Vagina (tissue), 2 donors: ENCODE measurements at regions not wholly inside any gene's neighbourhood (a gene's known extent, or its start where the extent isn't known, plus 50 kb on each side); places are given as distances from the start of the nearest gene placed in this dataset.

Experiments used
- DNase-seq, 2 donors: peaks; one replicate each; pipeline ENCODE4 v3.0.0-alpha.2; 2017; ENCODE audit errors: extremely low spot score in 2 of 2
- H3K27ac ChIP-seq: fragments of 200-600 bp; sonication (generic); one replicate; pipeline ENCODE4 v1.5.1; 2019
- H3K27me3 ChIP-seq: fragments of 200-600 bp; sonication (generic); one replicate; pipeline ENCODE4 v1.5.1; 2019
- H3K36me3 ChIP-seq, 2 donors: fragments of 200-600 bp; sonication (generic); one replicate each; pipeline ENCODE4 v1.5.1; 2017 to 2019
- H3K4me1 ChIP-seq: fragments of 200-600 bp; sonication (generic); one replicate; pipeline ENCODE4 v1.5.1; 2019
- H3K4me3 ChIP-seq, 2 donors: fragments of 200-600 bp; sonication (generic); 1 replicate in 1 of 2; 2 replicates in 1 of 2; pipeline ENCODE4 v1.5.1; 2016 to 2019
- H3K9me3 ChIP-seq: fragments of 200-600 bp; sonication (generic); one replicate; pipeline ENCODE4 v1.5.1; 2019
- CTCF ChIP-seq, 3 experiments: fragments of 450-650 bp in 2 of 3; fragments of 200-600 bp in 1 of 3; sonication (generic) in 1 of 3; IDR thresholded peaks; one replicate each; pipeline ENCODE4 v1.5.1; 2017 to 2019; ENCODE audit warnings: antibody characterized with exemption in 3 of 3, mild to moderate bottlenecking in 2 of 3, moderate library complexity in 2 of 3
- POLR2A ChIP-seq, 2 donors: fragments of 450-650 bp; IDR thresholded peaks; one replicate each; pipeline ENCODE4 v1.6.1; 2017; ENCODE audit warnings: antibody characterized with exemption in 2 of 2, mild to moderate bottlenecking in 2 of 2, moderate library complexity in 2 of 2
- POLR2AphosphoS5 ChIP-seq, 2 donors: sonication (generic); formaldehyde crosslinking; IDR thresholded peaks; one replicate each; pipeline ENCODE4 v1.9.0; 2017; ENCODE audit warnings: antibody characterized with exemption in 2 of 2, mild to moderate bottlenecking in 2 of 2, low read depth in 1 of 2; ENCODE audit not compliant: insufficient read depth in 1 of 2
- intact Hi-C: fragments of 100-400 bp; cut with DNase I; formaldehyde crosslinking; loops from one replicate; pipeline ENCODE4 v1.15.1; 2023

- H3K27ac ChIP-seq = no peak overlapping the region
- H3K4me1 ChIP-seq = peaks cover 16% of the 10 kb centered on the region
- no peaks in the 10 kb centered on the region for H3K27me3 ChIP-seq
- DNase-seq = no peak
- intact Hi-C loops = no loop called here
- no peak overlapping the region for H3K4me3 ChIP-seq
- no peaks in the 10 kb centered on the region for H3K36me3 ChIP-seq
- TF ChIP-seq POLR2A (IDR thresholded peaks at IDR 0.05) (no peak), POLR2AphosphoS5 (IDR thresholded peaks at IDR 0.05; ENCODE audit: insufficient read depth in 1 of 2, low read depth in 1 of 2) (no peak), CTCF (IDR thresholded peaks at IDR 0.05) (no peak)
- H3K9me3 ChIP-seq = no peaks in the 10 kb centered on the region
Observed at GRCh38 chr5:96259151-96259772, 173.8 kb downstream of the PCSK1 start.

GRCh38 chr5:96258692-96259091 is 174.4 kb downstream of the PCSK1 start:
- H3K4me3 ChIP-seq = no peak overlapping the region
- no peaks in the 10 kb centered on the region for H3K9me3 ChIP-seq
- H3K36me3 ChIP-seq = no peaks in the 10 kb centered on the region
- H3K27me3 ChIP-seq = no peaks in the 10 kb centered on the region
- TF ChIP-seq CTCF (IDR thresholded peaks at IDR 0.05) (no peak), POLR2AphosphoS5 (IDR thresholded peaks at IDR 0.05; ENCODE audit: insufficient read depth in 1 of 2, low read depth in 1 of 2) (no peak), POLR2A (IDR thresholded peaks at IDR 0.05) (no peak)
- DNase-seq = no peak
- H3K27ac ChIP-seq = no peak overlapping the region
- intact Hi-C loops = no loop called here
- H3K4me1 ChIP-seq = peaks cover 22% of the 10 kb centered on the region

GRCh38 chr5:96257904-96258303 is 175.1 kb downstream of the PCSK1 start:
- Histone ChIP-seq H3K4me3 (no peak overlapping the region), H3K27me3 (no peaks in the 10 kb centered on the region), H3K4me1 (peaks cover 22% of the 10 kb centered on the region), H3K36me3 (no peaks in the 10 kb centered on the region), H3K9me3 (no peaks in the 10 kb centered on the region), H3K27ac (no peak overlapping the region)
- DNase-seq = no peak
- no peak for TF ChIP-seq POLR2A (IDR thresholded peaks at IDR 0.05)
- no peak for TF ChIP-seq POLR2AphosphoS5 (IDR thresholded peaks at IDR 0.05; ENCODE audit: insufficient read depth in 1 of 2, low read depth in 1 of 2)
- no peak for TF ChIP-seq CTCF (IDR thresholded peaks at IDR 0.05)
- intact Hi-C loops = no loop called here

- TF ChIP-seq POLR2AphosphoS5 (IDR thresholded peaks at IDR 0.05; ENCODE audit: insufficient read depth in 1 of 2, low read depth in 1 of 2) (no peak), CTCF (IDR thresholded peaks at IDR 0.05) (no peak), POLR2A (IDR thresholded peaks at IDR 0.05) (no peak)
- intact Hi-C loops = no loop called here
- no peak overlapping the region for H3K4me3 ChIP-seq
- no peaks in the 10 kb centered on the region for H3K36me3 ChIP-seq
- no peaks in the 10 kb centered on the region for H3K9me3 ChIP-seq
- no peaks in the 10 kb centered on the region for H3K27me3 ChIP-seq
- no peak for DNase-seq
- H3K27ac ChIP-seq = no peak overlapping the region
- peaks cover 22% of the 10 kb centered on the region for H3K4me1 ChIP-seq
Observed at GRCh38 chr5:96256795-96257470, 176.1 kb downstream of the PCSK1 start.
